ENCODE measurements at regions not wholly inside any gene's neighbourhood (a gene's known extent, or its start where the extent isn't known, plus 50 kb on each side); places are given as distances from the start of the nearest gene placed in this dataset.

DNA sequence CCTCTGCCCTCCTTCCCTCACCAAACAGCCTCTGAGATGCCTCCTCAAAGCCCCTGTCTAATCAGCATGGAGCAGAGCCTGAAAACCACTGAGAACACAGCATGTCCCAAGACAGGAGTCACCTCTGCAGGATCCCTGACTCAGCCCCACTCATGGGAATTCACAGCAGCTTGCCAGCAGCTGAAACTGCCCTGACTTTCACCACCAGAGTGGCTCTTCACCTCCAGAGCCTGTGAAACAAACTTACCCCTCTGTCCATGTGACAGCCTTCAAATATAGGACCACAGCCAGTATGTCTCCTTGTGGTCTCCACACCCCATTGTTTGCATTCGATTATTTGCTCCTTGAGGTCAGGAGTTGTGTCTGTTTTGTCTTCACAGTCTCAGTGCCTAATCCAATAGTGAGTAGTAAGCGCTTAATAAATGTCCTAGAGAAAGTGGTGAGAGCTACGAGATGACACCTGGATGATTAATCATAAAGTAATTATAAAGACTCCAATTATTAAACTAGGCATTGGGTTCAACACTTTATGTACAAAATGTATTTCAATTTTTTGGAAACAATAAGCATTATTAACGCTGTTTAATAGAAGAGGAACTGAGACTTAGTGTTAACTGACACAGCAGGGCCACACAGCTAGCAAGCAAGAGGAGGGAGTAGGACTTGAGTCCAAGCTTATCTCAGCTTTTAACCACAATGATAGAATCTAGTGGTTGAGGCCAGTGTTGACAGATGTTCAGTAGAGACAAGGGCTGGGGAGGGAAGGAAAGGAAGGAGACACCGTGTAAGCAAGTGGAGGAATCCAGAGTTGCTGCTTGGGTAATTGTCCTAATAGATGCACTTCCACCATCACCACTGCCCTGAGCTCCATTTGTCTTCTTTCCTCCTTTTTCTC is 358.7 kb upstream of the TNP1 start:
- DNase-seq, result no peak

DNA sequence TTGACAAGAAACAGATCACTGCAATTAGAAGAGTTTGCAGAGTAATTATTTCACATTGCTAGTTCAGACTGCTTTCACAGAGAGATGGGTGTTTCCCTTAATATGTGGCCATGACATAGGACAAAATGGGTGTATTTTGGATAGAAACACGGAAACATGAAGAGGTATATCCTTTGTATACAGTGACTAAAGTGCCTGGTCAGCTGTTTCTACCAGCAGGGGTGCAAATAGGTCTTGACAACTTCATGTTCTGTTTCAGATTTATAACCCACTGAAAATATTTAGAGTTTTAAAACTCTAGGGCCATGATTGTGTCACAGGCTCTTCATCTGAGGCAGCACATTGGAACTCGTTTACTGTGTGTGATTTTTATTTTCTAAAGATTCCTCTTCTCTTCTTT is 357.1 kb upstream of the TNP1 start:
- DNase-seq, result no peak

DNA sequence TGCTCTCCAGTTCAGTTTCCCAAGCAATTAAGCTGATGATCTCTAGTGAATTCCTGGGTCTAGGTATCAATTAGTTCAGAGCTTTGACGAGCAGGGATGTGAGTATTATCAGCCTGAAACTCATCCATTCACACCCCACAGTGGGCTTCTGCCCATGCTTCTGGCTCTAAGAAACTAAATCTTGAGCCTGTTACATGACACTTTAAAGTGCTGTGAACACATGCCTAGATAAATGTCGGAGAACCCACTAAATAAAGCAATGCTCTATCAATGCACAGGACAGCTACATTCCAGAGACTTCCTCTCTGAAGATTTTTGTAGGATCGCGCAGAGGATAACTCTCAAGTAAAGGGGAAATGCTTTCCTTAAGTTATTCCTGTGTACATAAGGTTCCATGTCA is 356.5 kb upstream of the TNP1 start:
- no peak for DNase-seq

DNA sequence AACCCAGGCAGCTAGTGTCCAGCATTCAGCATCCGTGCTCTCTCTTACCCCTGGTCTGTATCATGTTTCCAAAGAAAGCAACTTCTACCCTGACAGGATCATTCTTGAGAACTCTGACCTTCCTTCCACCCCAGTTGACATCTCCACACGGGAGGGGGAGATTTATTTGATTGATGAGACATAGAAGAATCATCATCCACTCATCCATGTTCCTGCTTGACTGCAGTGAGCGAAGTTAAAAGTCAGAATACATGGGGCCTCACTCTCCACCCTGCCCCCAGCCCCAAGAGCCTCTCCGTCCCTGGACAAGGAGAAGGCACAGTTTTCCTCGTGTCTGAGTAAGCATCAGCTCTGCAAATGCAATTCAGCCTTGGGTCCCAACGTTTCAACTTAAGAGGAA is 356.0 kb upstream of the TNP1 start:
- DNase-seq, result no peak

DNA sequence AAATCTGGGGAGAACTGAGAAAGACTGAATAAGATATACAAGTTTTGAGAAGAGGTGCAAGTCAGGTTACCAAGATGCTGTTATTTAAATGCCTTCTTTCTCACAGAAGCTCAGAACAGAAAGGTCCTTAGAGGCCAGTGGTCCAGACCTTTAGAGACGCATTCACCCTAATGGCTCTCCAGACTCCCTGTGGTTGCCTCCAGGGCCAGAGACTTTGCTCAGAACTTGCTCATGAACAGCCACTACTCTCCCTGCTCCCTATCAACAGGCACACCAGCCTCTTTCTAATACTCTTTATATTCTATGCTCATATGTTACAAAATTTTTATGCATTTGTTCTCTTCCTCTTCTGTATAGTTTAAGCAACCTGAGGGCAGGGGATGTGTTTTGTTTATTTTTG is 349.0 kb upstream of the TNP1 start:
- no peak for DNase-seq

DNA sequence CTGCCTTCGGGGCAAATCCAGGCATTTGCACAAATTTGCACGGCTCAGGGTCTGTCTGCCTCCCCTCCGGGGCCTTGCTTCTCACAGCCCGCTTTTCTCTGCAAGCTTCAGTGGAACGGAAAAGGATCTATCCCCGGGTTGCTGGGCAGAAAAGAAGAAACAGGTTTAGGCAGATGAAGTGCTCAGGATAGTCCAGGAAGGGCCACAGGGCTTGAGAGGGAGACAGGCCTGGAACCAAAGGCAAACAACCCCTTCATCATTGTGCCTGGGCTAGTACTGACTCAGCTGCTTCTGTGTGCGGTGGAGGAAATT is 347.8 kb upstream of the TNP1 start:
- DNase-seq, result no peak

DNA sequence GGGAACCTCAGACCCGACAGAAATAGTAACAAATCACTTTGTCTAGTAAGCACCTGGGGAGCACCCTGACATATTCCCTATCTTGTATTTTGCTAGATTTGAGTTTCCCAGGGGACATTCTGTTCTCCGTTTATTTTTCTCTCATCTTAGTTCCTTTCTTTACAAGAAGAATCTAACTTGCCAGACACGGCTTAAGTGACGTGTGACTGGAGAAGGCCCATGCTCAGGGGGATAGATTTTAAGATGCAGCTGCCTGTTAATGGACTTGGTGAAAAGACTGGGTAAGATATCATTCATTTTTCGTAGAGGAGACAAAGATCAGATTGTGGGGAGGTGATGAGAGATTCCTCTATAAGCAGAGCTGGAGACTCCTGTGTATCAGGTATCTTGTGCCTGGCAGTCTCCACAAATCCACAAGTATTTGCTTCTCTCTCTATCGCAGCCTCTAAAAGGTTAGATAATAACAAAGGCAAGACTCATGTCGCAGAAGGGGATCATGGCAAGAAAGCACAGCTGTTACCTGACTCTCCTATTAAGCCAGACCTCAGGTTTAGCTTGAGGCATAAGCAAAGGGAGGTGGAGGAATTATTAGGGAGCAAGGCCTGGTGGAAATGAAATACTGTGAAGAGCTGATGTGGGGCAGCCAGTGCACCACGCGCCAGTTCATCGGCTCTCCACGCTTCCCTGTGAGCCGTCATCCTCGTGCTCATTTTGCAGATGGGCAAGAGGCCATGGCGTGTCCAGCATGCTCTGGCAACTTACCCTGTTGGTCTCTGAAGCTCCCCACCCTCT is 347.2 kb upstream of the TNP1 start:
- no peak for DNase-seq

DNA sequence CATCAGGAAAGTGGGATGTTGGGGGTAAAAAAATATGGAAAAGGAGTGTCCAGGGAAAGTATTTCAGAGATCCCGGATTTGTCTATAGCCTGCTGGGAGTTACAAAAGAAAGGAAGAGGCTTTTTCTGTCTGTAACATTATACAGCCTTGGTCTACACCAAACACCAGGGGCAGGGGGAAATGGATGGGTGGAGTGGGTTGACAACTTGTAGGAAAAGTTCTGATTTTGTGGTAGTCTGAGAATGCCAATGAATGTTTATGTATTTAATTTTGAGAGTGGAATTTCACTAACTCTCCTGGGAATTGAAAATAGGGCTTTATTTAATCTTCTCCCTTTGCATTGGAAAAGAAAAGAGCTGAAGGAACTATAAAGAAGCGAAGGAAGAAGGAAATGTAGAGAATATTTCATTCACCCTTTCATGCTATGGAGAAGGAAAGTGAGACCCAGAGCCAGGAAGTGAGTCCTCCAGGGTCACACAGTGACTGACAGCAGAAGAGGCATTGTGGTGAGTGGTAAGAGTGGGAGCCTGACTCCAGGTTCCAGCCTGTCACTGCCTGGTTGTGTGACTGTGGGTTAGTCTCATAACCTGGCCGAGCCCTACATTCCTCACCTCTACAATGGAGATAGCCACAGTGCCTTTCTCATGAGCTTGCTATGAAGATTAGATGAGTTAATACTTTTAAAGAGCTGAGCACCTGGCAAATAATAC is 346.3 kb upstream of the TNP1 start:
- no peak for DNase-seq

DNA sequence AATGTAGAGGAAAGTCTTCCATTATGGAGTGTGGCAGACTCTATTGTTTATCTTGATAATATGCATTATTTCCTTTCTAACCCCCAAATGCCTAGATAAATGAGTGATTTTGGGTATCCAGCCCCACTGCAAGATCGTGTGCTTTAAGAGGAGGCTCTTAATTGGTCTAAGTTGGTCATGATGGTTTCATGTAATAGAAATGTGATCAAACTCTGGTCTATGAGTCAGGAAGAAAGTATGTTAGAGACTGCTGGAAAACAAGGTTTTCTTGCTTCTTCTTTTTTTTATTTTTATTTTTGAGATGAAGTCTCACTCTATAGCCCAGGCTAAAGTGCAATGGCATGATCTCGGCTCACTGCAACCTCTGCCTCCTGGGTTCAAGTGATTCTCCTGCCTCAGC is 344.5 kb upstream of the TNP1 start:
- DNase-seq, result no peak

DNA sequence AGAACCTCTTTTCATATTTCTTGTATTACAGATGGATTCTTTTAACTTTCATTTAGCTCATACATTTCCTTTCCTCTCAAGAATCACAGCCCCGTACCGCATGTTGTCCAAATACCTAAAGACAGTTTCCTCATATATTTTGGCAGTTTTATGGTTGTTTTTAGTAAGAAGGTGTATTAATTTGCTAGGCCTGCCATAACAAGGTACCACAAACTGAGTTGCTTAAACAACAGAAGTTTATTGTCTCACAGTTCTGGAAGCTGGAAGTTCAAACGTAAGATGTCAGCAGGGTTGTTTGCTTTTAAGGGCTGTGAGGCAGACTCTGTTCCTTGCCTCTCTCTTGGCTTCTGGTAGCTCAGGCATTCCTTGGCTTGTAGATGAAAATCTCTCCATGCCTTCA is 343.2 kb upstream of the TNP1 start:
- DNase-seq, result no peak

DNA sequence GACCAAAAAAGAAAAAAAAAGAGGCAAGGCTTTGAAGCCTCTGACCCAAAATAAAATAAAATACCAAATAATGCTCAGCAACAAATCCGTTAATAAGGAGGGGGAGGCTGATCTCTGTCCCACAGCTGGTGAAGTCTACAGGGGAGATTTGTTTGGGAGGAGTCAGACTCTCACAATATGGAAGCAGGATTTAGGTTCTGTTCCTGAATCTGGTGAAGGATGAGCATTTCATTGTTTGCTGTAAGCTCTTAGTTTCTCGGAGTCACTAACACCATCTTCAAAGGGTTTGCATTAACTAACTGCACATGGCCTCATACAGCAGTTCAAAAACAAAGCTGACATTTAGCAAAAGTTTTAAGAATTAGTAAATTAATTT is 339.4 kb upstream of the TNP1 start:
- DNase-seq, result no peak

DNA sequence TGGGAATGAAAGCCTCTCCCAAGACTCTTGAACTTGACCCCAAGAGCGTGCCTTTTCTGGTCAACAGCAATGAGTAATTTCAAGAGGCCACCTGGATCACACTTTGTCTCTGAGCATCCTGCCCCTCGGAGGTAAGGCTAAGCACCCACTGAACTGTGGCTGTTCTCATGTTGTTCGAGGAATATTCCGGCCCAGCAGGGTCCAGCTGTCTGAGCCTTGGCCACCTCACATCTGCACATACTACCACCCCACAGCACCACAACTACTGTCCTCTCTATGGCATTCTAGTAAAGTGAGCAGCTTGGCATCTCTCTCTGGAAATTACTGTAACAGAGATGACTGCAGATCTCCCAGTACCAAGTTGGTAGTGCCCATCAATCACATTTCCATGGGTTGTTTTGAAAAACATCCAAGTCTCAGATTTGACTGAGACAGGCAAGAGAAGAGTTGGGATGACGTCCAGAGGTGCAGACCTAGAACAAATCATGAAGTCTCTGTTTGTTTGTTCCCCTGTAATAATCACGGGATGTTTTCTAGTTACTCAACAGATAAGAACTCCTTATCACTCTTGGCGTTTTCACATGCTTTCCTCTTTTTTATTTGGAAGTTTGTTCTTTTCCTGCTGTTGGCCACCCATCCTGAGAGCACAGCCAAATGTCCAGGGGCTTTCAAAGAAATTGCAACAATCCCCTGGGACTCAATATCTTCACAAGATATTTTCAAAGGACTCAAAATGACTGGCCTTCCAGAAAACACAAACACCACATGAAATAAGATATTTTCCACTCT is 336.0 kb upstream of the TNP1 start:
- DNase-seq, result no peak

DNA sequence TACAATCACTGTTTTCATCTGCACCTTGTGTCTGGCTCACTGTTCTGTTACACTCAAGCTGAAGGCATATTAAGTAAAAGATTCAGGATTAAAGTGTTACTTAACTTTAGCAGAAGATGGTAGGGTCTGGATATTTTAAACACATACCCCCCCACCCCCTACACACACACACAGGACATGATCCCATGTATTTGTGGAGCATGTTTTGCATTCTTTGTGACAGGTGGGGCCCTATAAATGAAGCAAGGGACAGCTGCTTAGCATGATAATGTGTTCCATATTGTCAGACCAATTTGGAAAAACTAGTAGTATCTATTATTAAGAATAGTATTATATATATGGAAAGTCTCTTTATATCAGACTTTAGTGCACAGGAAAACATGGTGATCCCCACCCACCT is 335.2 kb upstream of the TNP1 start:
- no peak for DNase-seq

DNA sequence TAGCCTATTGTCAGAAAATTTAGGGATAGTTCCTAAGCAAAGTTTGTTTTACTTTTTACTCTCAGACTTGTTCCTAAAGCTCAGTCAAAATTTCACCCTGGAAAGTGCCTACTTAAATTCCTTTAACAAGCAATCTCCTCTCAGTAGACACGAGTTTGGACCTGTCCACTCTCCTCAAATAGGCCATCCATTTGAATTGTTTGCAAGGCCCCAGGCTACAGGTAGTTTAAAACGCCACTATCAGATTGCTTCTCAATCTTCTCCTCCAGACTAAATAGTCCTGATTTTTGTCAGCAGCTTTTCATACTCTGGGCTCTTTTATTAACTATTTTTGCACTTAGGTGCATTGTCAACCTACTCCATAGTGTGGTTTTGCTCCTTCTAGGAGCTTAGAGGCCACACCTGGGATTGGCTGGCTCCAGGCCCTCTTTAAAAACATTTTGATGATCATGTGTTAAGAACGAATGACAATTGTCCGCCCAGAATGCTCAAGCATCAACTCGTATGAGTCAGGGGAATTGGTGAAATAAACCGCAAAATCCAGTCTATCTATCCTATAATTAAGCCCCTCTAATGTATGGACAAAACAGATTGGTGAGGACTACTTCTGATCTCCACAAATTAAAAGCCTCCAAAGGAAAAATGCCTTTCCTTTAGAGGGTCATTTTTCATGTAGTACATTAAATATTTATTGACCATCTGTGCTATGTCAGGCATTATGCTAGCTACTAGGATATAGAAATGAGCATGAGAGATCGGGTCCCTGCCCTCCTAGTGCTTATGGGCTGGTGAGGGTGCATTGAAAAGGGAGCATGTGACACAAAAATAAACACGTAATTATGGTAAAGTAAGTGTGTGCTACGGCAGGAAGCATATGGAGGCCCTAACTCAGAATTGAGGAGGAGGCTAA is 333.8 kb upstream of the TNP1 start:
- no peak for DNase-seq

DNA sequence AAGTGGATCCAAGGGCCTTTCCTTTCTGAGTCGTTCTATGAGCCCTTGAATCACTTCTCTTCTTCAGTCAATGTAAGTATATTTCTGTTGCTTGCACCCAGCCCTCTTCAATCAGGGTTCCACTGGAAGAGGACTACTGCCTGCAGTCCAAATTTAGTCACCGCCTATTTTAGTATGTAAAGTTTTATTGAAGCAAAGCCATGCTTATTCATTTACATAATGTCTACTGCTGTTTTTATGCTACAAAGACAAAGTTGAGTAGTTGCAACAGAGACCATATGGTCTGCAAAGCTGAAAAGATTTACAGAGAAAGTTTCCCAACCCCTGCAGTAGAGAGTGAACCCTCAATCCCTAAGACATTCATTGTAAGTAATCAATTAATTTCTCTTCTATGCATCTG is 332.5 kb upstream of the TNP1 start:
- DNase-seq, result no peak

DNA sequence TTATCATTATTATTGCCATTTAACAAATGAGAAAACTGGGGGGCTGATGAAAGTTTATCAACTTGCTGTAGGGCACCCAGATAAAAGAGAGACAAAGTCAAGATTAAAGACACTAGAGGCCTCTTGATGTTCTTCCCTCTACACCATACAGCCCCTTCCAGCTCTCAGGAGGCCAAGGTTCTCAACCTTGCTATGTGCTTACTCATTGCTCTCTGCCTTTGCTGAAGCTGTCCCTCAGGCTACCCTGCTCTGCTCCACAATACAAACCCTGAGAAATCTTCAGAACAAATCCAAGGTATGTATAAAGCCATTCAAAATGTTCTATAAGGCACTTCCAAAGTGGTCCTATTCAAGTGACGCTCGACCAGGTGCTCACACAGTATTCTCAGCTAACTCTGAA is 329.9 kb upstream of the TNP1 start:
- no peak for DNase-seq

DNA sequence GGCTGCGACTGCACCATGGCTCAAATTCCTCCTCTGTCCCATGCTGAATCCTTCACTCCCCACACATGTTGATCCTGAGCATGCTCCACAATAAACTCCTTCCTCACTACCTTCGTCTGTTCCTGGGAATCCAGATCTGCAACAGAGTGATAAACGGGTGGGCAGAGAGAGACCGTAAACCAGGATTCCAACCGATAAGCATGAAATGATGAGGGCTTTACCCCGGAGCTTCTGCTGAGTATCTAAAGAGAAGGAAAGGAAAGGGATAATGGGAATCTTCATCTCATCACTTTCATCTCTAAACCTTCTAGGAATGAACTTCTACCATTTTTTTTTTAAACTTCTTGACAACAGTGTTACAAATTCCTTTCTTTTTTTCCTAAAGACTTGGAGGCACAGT is 329.3 kb upstream of the TNP1 start:
- no peak for DNase-seq

DNA sequence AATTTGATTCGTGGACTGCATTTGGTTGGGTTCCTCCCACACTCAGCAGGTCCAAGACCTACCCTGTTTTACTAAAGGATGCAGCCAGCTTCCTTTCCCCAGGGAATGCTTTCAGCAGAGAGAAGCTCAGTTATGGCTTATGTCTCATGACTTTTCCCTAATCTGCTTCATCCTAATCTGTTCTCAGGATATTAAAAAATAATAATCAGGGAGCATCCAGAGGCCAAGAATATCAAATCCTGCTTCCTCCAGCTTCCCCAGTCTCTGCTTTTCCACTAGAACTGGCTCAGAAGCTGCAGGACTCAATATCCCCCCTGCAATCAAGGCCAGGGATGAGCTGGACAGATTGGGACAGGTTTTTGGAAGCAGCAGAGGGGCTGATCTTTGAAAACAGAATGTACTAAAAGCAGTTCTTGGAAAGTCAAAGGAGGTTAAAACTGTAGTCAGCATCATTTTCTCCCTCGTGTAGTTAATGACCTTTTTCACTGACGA is 326.9 kb upstream of the TNP1 start:
- DNase-seq, result no peak

DNA sequence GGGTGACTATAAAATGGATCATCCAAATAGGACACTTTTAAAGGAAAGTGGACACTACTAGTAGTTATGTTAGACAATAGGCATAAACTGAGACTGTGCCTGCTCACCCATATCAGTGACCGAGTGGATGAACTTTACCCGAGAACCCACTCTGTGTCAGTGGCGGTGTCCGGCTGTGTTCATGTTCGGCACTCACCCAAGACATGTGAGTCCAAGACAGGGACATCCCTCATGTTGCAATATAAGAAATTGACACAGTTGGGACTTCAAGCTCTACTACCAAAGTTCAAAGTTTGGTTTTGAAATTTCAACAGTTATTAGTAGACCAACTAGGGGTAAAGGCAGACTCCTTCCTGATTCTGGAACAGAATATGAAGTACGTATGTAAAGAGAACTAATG is 326.3 kb upstream of the TNP1 start:
- DNase-seq, result no peak

DNA sequence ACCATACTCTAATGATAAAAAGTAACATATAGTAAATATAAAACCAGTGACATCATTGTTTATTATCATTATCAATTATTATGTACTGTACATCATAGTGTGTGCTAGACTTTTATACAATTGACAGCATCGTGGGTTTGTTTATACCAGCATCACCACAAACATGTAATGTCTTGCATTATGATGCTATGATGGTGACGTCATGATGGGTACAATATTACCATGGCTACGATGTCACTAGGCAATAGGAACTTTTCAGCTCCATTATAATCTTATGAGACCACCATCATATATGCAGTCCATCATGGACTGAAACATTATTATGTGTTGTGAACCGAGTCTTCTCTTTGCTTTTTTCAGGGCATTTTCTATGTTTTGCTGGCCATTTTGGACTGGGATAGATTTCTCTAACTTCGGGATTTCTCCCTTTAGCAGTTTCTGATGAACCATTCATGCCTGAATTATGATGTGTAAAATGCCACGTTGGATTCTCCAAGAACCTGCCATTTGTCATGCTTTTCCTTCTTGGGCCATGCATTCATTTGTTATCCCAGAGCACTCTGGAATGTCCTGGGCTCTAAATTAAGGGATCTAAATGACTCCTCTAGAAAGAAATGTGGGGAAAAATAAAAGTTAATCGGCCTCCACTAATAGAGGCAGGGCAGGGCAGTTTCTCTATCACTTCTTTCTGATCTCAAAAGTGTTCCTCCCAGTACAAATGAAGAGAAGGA is 325.6 kb upstream of the TNP1 start:
- no peak for DNase-seq

DNA sequence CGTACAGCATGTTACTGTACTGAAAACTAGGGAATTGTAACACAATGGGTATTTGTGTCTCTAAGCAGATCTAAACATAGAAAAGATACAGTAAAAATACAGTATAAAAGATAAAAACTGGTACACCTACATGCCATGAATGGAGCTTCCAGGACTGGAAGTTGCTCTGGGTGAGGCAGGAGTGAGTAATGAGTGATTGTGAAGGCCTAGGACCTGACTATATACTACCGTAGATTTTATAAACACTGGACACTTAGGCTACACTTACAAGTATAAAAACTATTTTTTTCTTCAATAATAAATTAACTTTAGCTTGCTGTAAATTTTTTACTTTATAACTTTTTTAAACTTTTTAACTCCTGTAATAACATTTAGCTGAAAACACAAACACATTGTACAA is 324.4 kb upstream of the TNP1 start:
- DNase-seq, result no peak

Measured in CD4-positive, alpha-beta T cell treated with Interleukin-17A for 1 hour (primary cell).